ENCODE measurements at regions not wholly inside any gene's neighbourhood (a gene's known extent, or its start where the extent isn't known, plus 50 kb on each side); places are given as distances from the start of the nearest gene placed in this dataset.

GRCh38 chr2:122414902-122415301 lies 659.5 kb downstream of the TSN start:
- TF ChIP-seq, protein P1, sequence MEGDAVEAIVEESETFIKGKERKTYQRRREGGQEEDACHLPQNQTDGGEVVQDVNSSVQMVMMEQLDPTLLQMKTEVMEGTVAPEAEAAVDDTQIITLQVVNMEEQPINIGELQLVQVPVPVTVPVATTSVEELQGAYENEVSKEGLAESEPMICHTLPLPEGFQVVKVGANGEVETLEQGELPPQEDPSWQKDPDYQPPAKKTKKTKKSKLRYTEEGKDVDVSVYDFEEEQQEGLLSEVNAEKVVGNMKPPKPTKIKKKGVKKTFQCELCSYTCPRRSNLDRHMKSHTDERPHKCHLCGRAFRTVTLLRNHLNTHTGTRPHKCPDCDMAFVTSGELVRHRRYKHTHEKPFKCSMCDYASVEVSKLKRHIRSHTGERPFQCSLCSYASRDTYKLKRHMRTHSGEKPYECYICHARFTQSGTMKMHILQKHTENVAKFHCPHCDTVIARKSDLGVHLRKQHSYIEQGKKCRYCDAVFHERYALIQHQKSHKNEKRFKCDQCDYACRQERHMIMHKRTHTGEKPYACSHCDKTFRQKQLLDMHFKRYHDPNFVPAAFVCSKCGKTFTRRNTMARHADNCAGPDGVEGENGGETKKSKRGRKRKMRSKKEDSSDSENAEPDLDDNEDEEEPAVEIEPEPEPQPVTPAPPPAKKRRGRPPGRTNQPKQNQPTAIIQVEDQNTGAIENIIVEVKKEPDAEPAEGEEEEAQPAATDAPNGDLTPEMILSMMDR (IDR thresholded peaks at IDR 0.05) = no peak
- ATAC-seq (ENCODE audit: low FRiP score) (no peak), DNase-seq (ENCODE audit: low spot score) (no peak)

GRCh38 chr2:122417114-122417513 lies 661.7 kb downstream of the TSN start:
- ATAC-seq (ENCODE audit: low FRiP score) = no peak
- DNase-seq (ENCODE audit: low spot score) = no peak
- TF ChIP-seq, protein P1 (IDR thresholded peaks at IDR 0.05) = no peak

DNA sequence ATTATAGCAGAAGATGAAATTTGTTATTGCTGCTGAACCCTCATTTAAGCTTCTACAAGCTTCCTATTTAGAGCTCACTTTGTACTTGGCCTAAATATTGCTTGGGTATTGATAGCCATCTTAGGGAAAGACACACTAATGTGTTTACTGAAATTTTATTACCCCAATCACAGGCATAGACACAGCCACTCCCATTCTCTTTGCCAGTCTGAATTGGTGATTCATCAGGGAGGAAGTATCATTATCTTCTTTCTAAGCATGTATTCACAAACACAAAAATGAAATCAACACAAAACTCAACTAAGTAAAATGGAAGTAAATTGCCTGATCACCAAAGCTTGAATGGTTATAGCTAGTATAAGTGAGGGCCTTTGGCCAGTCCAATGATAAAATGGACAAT lies 666.3 kb downstream of the TSN start:
- DNase-seq (ENCODE audit: low spot score) = no peak

DNA sequence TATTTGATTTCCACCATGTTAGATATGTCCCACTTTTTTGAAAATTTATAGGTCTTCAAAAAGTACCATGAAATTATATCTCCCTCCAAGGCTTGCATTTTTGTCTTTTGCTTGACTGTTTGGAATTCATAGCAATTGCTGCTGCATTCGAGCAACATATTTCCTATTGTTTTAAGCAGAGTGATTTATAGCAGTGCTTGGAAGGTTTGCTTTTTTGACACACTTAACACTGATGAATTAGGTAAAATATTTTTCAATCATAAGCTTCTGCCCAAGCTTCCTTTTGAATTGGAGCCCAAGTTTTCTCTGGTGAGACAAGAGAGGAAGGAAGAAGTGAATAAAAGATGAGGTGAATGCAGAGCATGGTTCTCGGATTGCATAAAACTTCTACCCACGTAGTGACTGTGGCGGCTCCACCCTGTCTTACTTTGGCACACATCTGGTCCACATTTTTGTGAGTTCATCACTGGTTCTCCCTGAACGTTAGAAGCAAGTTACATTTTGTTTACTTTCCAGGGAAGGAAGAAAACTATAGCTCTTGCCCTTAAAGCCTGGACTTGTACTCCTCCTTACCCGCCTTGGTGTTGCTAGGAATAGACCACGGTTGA lies 667.0 kb downstream of the TSN start:
- DNase-seq (ENCODE audit: low spot score) (no peak), ATAC-seq (ENCODE audit: low FRiP score) (no peak)
- TF ChIP-seq, protein P1 (IDR thresholded peaks at IDR 0.05) = no peak

More for the DNA sequence above, 666.3 kb downstream of the TSN start:
- no peak for ATAC-seq (ENCODE audit: low FRiP score)
- TF ChIP-seq, protein P1 (IDR thresholded peaks at IDR 0.05) = no peak

- TF ChIP-seq, protein P1 (IDR thresholded peaks at IDR 0.05) = no peak
- ATAC-seq (ENCODE audit: low FRiP score) (no peak), DNase-seq (ENCODE audit: low spot score) (no peak)
Observed at GRCh38 chr2:122423934-122424333, 668.5 kb downstream of the TSN start.

GRCh38 chr2:122433123-122433754 lies 677.8 kb downstream of the TSN start:
- TF ChIP-seq, protein P1 (IDR thresholded peaks at IDR 0.05) = no peak
- DNase-seq (ENCODE audit: low spot score) = no peak
- no peak for ATAC-seq (ENCODE audit: low FRiP score)

GRCh38 chr2:122445003-122445402 lies 689.6 kb downstream of the TSN start:
- TF ChIP-seq, protein P1 (IDR thresholded peaks at IDR 0.05) = no peak
- ATAC-seq (ENCODE audit: low FRiP score) = no peak
- no peak for DNase-seq (ENCODE audit: low spot score)

Measured in omental fat pad (tissue), 3 donors.